ENCODE measurements at regions not wholly inside any gene's neighbourhood (a gene's known extent, or its start where the extent isn't known, plus 50 kb on each side); places are given as distances from the start of the nearest gene placed in this dataset.

GRCh38 chr6:120875900-120876299 lies 458.4 kb downstream of the TBC1D32 start:
- TF ChIP-seq SPI1 (IDR thresholded peaks at IDR 0.05; ENCODE audit: borderline replicate concordance, low read depth) (no peak), CTCF (IDR thresholded peaks at IDR 0.05; ENCODE audit: insufficient read depth, low read length) (no peak), POLR2AphosphoS5 (IDR thresholded peaks at IDR 0.05; ENCODE audit: low read depth) (no peak), REST (IDR thresholded peaks at IDR 0.05; ENCODE audit: insufficient replicate concordance, low read depth) (no peak), GABPA (IDR thresholded peaks at IDR 0.05; ENCODE audit: low read depth) (no peak)

All from HL-60 (cell line).